ENCODE measurements at regions not wholly inside any gene's neighbourhood (a gene's known extent, or its start where the extent isn't known, plus 50 kb on each side); places are given as distances from the start of the nearest gene placed in this dataset.

DNA sequence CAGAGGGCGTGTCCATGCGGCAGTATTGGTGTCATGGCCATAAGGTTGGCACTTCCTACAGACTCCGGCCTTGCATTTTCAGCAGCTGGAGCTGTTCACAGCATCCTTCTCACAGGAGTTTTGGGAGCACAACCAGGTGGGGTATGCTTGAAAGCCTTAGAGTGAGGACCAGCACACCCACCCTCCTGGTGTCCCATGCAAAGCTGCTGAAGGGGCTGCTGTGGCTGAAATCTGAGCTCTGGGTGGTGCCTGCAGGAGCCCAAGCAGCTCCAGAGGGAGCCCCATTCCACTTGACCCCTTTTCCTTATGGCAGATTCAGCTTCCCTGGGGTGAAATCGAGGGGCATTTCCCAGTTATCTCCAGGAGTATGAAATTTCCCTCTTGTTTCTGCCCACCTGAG is 74.0 kb upstream of the BHLHE23 start:
- TF ChIP-seq, protein P1, sequence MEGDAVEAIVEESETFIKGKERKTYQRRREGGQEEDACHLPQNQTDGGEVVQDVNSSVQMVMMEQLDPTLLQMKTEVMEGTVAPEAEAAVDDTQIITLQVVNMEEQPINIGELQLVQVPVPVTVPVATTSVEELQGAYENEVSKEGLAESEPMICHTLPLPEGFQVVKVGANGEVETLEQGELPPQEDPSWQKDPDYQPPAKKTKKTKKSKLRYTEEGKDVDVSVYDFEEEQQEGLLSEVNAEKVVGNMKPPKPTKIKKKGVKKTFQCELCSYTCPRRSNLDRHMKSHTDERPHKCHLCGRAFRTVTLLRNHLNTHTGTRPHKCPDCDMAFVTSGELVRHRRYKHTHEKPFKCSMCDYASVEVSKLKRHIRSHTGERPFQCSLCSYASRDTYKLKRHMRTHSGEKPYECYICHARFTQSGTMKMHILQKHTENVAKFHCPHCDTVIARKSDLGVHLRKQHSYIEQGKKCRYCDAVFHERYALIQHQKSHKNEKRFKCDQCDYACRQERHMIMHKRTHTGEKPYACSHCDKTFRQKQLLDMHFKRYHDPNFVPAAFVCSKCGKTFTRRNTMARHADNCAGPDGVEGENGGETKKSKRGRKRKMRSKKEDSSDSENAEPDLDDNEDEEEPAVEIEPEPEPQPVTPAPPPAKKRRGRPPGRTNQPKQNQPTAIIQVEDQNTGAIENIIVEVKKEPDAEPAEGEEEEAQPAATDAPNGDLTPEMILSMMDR (IDR thresholded peaks at IDR 0.05; ENCODE audit: low read depth, low read length) = no peak

DNA sequence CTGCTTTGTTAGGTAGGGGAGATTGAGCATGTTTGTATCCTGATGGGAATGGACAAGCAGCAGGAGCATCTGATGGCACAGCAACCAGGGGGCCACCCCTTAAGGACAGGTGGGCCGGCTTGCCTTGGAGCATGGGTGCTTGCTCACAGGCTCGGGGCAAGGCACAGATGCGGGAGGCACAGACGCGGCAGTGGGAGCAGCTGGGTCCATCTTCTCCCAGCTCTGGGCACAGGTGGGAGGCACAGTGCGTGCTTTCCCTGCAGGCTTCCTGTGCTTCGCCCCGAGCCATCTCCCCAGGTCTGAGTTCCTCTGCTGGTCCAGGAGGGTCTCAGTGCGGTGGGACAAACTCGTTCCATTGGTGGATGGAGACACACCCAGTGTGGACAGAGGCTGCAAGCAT is 73.6 kb upstream of the BHLHE23 start:
- TF ChIP-seq, protein P1 (IDR thresholded peaks at IDR 0.05; ENCODE audit: low read depth, low read length) = no peak
- DNase-seq (ENCODE audit: low read depth in 2 of 2) = no peak
- no peak overlapping the region for H3K4me3 ChIP-seq (replicated peaks in 1 of 2; ENCODE audit: low read depth in 2 of 2, low read length in 2 of 2)

More for the DNA sequence above, 74.0 kb upstream of the BHLHE23 start:
- DNase-seq (ENCODE audit: low read depth in 2 of 2) = no peak
- no peak overlapping the region for H3K4me3 ChIP-seq (replicated peaks in 1 of 2; ENCODE audit: low read depth in 2 of 2, low read length in 2 of 2)

DNA sequence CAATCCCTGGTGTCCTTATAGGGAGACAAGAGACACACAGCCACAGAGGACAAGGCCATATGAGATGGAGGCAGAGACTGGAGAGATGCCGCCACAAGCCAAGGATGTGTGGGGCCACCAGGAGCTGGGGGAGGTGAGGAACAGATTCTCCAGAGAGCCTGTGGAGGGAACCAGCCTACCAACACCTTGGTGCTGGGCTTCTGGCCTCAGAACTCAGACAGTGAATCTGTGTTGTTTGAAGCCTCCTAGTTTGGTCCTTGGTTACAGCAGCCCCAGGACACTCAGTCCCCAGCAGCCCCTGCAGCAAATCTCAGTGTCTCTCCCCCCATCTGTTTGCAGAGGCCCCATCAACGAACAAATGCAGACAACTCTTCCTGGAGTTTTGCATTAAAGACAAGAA is 73.2 kb upstream of the BHLHE23 start:
- no peak for DNase-seq (ENCODE audit: low read depth in 2 of 2)
- H3K4me3 ChIP-seq (replicated peaks in 1 of 2; ENCODE audit: low read depth in 2 of 2, low read length in 2 of 2) = no peak overlapping the region
- TF ChIP-seq, protein P1 (IDR thresholded peaks at IDR 0.05; ENCODE audit: low read depth, low read length) = no peak

DNA sequence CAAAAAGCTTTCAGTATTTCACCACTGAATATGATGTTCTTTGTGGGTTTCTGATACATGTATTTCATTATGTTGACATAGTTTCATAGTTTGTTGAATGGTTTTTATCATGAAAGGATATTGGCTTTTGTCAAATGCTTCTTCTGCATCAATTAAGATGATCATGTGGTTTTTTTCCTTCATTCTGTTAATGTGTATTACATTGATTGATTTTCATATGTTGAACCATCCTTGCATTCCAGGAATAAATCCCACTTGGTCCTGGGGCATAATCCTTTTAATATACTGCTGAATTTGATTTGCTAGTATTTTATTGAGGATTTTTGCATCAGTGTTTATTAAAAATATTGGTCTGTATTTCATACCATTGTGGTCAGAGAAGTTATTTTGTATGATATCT is 70.9 kb upstream of the BHLHE23 start:
- TF ChIP-seq, protein P1 (IDR thresholded peaks at IDR 0.05; ENCODE audit: low read depth, low read length) = no peak
- no peak overlapping the region for H3K4me3 ChIP-seq (replicated peaks in 1 of 2; ENCODE audit: low read depth in 2 of 2, low read length in 2 of 2)
- DNase-seq (ENCODE audit: low read depth in 2 of 2) = no peak

DNA sequence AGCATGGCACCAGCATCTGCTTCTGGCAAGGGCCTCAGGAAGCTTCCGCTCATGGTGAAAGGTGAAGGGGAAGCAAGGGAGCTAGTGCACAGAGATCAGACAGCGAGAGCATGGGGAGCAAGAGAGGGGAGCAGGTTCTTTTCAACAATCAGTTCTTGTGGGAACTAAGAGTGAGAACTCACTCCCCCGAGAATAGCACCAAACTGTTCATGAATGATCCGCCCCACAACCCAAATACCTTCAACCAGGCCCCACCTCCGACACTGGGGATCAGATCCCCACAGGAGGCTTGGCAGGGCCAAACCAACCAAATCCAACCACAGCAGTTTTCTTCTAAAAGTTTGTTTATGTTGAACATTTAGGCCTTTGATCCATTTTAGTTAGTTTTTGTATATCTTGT is 69.7 kb upstream of the BHLHE23 start:
- no peak for DNase-seq (ENCODE audit: low read depth in 2 of 2)
- H3K4me3 ChIP-seq (replicated peaks in 1 of 2; ENCODE audit: low read depth in 2 of 2, low read length in 2 of 2) = no peak overlapping the region
- TF ChIP-seq, protein P1 (IDR thresholded peaks at IDR 0.05; ENCODE audit: low read depth, low read length) = no peak

DNA sequence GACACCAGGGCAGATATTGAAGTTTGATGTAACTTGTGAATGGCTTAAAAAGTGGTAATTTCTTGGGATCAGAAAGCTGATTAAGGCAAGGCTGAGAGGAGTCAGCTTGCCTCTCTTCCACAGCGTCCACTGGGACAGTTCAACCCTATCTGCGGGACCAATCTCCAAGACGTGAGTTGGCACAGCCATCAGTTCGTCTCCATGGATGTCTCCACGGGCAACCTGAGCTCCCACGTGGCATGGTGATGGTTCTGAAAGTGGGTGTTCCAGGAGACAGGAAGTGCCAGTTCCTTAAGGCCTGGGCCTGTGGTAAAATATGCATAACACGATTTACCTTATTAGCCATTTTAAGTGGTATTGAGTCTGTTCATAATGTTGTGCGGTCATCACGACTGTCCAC is 67.9 kb upstream of the BHLHE23 start:
- no peak overlapping the region for H3K4me3 ChIP-seq (replicated peaks in 1 of 2; ENCODE audit: low read depth in 2 of 2, low read length in 2 of 2)
- TF ChIP-seq, protein P1 (IDR thresholded peaks at IDR 0.05; ENCODE audit: low read depth, low read length) = no peak
- DNase-seq (ENCODE audit: low read depth in 2 of 2) = no peak

DNA sequence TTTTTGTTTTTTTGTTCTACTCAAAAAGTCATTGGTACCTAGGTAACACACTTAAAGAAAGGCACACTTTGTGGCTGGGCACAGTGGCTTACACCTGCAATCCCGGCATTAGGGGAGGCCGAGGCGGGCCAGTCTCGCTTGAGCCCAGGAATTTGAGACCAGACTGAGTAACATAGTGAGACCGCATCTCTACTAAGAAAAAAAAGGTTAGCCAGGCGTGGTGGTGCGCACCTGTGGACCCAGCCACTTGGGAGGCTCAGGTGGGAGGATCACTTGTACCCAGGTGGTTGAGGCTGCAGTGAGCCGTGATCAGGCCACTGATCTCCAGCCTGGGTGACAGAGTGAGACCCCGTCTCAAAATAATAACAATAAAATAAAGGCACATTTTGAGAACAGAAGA is 67.4 kb upstream of the BHLHE23 start:
- no peak overlapping the region for H3K4me3 ChIP-seq (replicated peaks in 1 of 2; ENCODE audit: low read depth in 2 of 2, low read length in 2 of 2)
- TF ChIP-seq, protein P1 (IDR thresholded peaks at IDR 0.05; ENCODE audit: low read depth, low read length) = no peak
- DNase-seq (ENCODE audit: low read depth in 2 of 2) = no peak

Data from cardiac fibroblast (primary cell).